Nephron (organoid): ENCODE measurements at regions not wholly inside any gene's neighbourhood (a gene's known extent, or its start where the extent isn't known, plus 50 kb on each side); places are given as distances from the start of the nearest gene placed in this dataset.
A peak's percentile ranks its signal among the peaks of the same experiment; 100 is the strongest.

Experiments used
- H3K27ac Mint-ChIP-seq, 3 experiments: 2 replicates each; pipeline ENCODE4 v1.8.0; 2020; ENCODE audit warnings: mixed read lengths in 3 of 3, mild to moderate bottlenecking in 2 of 3, moderate library complexity in 1 of 3
- H3K27me3 Mint-ChIP-seq: 2 replicates; pipeline ENCODE4 v1.8.0; 2021; ENCODE audit warnings: low read depth, mild to moderate bottlenecking, moderate library complexity, mixed read lengths
- H3K36me3 Mint-ChIP-seq: 2 replicates; pipeline ENCODE4 v1.8.0; 2020; ENCODE audit warnings: low read depth, mixed read lengths
- H3K4me1 Mint-ChIP-seq: 2 replicates; pipeline ENCODE4 v1.8.0; 2020; ENCODE audit warnings: mixed read lengths
- H3K4me3 Mint-ChIP-seq, 3 experiments: 2 replicates each; pipeline ENCODE4 v1.8.0; 2020; ENCODE audit warnings: mild to moderate bottlenecking in 3 of 3, mixed read lengths in 3 of 3, moderate library complexity in 2 of 3
- H3K9me3 Mint-ChIP-seq: 2 replicates; pipeline ENCODE4 v1.8.0; 2020; ENCODE audit warnings: mixed read lengths
- CTCF ChIP-seq, 3 experiments: fragments of 200-600 bp; sonication (generic); IDR thresholded peaks; one replicate each; pipeline ENCODE4 v1.5.0; 2021; ENCODE audit warnings: antibody characterized with exemption in 3 of 3; ENCODE audit not compliant: unreplicated experiment in 3 of 3

DNA sequence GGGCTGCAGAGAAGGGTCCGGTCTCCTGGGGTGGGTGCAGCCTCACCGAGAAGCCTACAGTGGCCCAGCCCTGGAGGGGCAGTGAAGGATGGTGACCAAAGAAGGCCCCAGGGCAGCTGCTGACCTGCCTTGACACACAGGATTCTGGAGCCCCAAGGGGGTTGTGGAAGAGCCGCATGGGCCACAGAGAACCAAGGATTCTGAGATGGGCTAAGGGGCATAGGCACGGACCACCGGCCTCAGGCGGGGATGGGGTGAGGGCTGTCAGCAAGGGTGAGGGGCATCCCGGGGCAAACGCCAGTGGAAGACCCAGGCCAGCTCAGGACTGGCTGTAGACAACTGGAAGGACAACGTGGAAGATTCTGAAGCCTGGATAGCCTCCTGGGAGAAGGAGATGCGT, 151.6 kb downstream of the TEX29 start:
- no peaks in the 10 kb centered on the region for H3K9me3 Mint-ChIP-seq
- H3K27me3 Mint-ChIP-seq: peaks cover 41% of the 10 kb centered on the region
- H3K4me1 Mint-ChIP-seq: no peaks in the 10 kb centered on the region
- no peak for TF ChIP-seq CTCF (IDR thresholded peaks at IDR 0.05; ENCODE audit: unreplicated experiment in 3 of 3)
- no peaks in the 10 kb centered on the region for H3K36me3 Mint-ChIP-seq
- H3K27ac Mint-ChIP-seq: no peak overlapping the region
- no peak overlapping the region for H3K4me3 Mint-ChIP-seq

GRCh38 chr13:111472559-111473460, 152.4 kb downstream of the TEX29 start:
- H3K36me3 Mint-ChIP-seq: no peaks in the 10 kb centered on the region
- H3K4me3 Mint-ChIP-seq: no peak overlapping the region
- H3K27me3 Mint-ChIP-seq: peaks cover 39% of the 10 kb centered on the region
- no peaks in the 10 kb centered on the region for H3K4me1 Mint-ChIP-seq
- H3K27ac Mint-ChIP-seq: no peak overlapping the region
- H3K9me3 Mint-ChIP-seq: no peaks in the 10 kb centered on the region
- TF ChIP-seq CTCF (IDR thresholded peaks at IDR 0.05; ENCODE audit: unreplicated experiment in 3 of 3): no peak

- H3K27ac Mint-ChIP-seq: no peak overlapping the region
- peak; percentile 57 to 72 (median 60) for TF ChIP-seq CTCF (IDR thresholded peaks at IDR 0.05; ENCODE audit: unreplicated experiment in 3 of 3)
- H3K9me3 Mint-ChIP-seq: no peaks in the 10 kb centered on the region
- no peaks in the 10 kb centered on the region for H3K36me3 Mint-ChIP-seq
- H3K27me3 Mint-ChIP-seq: peaks cover 46% of the 10 kb centered on the region
- no peaks in the 10 kb centered on the region for H3K4me1 Mint-ChIP-seq
- H3K4me3 Mint-ChIP-seq: no peak overlapping the region
Observed at GRCh38 chr13:111474136-111475002, 153.9 kb downstream of the TEX29 start.

- Mint-ChIP-seq H3K36me3 (no peaks in the 10 kb centered on the region), H3K9me3 (no peaks in the 10 kb centered on the region), H3K27ac (no peak overlapping the region), H3K27me3 (peaks cover 53% of the 10 kb centered on the region), H3K4me3 (no peak overlapping the region), H3K4me1 (no peaks in the 10 kb centered on the region)
- TF ChIP-seq CTCF (IDR thresholded peaks at IDR 0.05; ENCODE audit: unreplicated experiment in 3 of 3): no peak
Observed at GRCh38 chr13:111475488-111475887, 155.0 kb downstream of the TEX29 start.

- Mint-ChIP-seq H3K27ac (no peak overlapping the region), H3K36me3 (no peaks in the 10 kb centered on the region), H3K27me3 (peaks cover 54% of the 10 kb centered on the region), H3K4me3 (no peak overlapping the region), H3K4me1 (no peaks in the 10 kb centered on the region), H3K9me3 (no peaks in the 10 kb centered on the region)
- TF ChIP-seq CTCF (IDR thresholded peaks at IDR 0.05; ENCODE audit: unreplicated experiment in 3 of 3): no peak
Observed at GRCh38 chr13:111476197-111476596, 155.8 kb downstream of the TEX29 start.
